ENCODE measurements at regions not wholly inside any gene's neighbourhood (a gene's known extent, or its start where the extent isn't known, plus 50 kb on each side); places are given as distances from the start of the nearest gene placed in this dataset.
A peak's percentile ranks its signal among the peaks of the same experiment; 100 is the strongest.

DNA sequence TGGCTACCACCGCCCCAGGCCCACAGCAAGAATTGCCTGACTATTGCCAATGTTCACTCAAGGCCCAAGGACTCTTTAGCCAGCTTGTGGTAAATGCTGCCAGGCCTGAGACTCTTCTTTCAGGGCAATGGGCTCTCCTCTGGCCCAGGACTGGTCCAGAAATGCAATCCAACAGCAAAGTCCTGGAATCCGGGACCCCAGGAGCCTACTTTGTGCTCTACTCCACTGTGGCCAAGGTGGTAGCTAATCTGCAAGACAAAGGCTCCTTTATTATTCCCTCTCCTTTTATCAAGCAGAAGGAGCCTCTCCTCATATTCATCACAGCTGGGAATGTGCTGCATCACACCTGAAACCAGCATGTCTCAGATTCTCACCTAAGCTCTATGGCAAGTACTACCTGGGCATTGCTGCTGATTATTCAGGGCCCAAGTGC is 107.6 kb upstream of the PRSS58 start:
- no peak overlapping the region for H3K4me3 ChIP-seq (ENCODE audit: control insufficient read depth, low read depth, low read length)
- no peak for DNase-seq (ENCODE audit: low read depth)
- TF ChIP-seq, protein P1, sequence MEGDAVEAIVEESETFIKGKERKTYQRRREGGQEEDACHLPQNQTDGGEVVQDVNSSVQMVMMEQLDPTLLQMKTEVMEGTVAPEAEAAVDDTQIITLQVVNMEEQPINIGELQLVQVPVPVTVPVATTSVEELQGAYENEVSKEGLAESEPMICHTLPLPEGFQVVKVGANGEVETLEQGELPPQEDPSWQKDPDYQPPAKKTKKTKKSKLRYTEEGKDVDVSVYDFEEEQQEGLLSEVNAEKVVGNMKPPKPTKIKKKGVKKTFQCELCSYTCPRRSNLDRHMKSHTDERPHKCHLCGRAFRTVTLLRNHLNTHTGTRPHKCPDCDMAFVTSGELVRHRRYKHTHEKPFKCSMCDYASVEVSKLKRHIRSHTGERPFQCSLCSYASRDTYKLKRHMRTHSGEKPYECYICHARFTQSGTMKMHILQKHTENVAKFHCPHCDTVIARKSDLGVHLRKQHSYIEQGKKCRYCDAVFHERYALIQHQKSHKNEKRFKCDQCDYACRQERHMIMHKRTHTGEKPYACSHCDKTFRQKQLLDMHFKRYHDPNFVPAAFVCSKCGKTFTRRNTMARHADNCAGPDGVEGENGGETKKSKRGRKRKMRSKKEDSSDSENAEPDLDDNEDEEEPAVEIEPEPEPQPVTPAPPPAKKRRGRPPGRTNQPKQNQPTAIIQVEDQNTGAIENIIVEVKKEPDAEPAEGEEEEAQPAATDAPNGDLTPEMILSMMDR (conservative IDR thresholded peaks at IDR 0.05; ENCODE audit: control insufficient read depth, insufficient read depth, low read depth, low read length) = no peak

DNA sequence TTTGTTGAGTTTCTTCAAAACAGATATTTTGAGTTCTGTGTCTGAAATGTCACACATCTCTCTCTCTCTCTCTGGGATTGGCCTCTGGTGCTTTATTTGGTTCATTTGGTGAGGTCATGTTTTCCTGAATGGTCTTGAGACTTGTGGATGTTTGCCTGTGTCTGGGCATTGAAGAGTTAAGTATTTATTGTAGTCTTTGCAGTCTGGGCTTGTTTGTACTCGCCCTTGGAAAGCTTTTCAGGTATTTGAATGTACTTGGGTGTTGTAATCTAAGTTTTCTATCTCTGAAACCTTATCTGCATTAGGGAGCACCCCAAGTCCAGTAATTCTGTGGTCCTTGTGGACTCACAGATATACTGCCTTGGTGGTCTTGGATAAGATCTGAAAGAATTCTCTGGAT is 106.7 kb upstream of the PRSS58 start:
- TF ChIP-seq, protein P1 (conservative IDR thresholded peaks at IDR 0.05; ENCODE audit: control insufficient read depth, insufficient read depth, low read depth, low read length) = no peak
- DNase-seq (ENCODE audit: low read depth) = no peak
- H3K4me3 ChIP-seq (ENCODE audit: control insufficient read depth, low read depth, low read length) = no peak overlapping the region

GRCh38 chr7:142362349-142362748 is 104.5 kb upstream of the PRSS58 start:
- TF ChIP-seq, protein P1 (conservative IDR thresholded peaks at IDR 0.05; ENCODE audit: control insufficient read depth, insufficient read depth, low read depth, low read length) = no peak
- H3K4me3 ChIP-seq (ENCODE audit: control insufficient read depth, low read depth, low read length) = no peak overlapping the region
- DNase-seq (ENCODE audit: low read depth) = no peak

- no peak overlapping the region for H3K4me3 ChIP-seq (ENCODE audit: control insufficient read depth, low read depth, low read length)
- TF ChIP-seq, protein P1 (conservative IDR thresholded peaks at IDR 0.05; ENCODE audit: control insufficient read depth, insufficient read depth, low read depth, low read length) = no peak
- peak; percentile 67 for DNase-seq (ENCODE audit: low read depth)
Measured at GRCh38 chr7:142359694-142360279, 101.9 kb upstream of the PRSS58 start.

- DNase-seq (ENCODE audit: low read depth) = peak; percentile 87
- TF ChIP-seq, protein P1 (conservative IDR thresholded peaks at IDR 0.05; ENCODE audit: control insufficient read depth, insufficient read depth, low read depth, low read length) = peak; percentile 83
Measured at GRCh38 chr7:142357953-142358520, 100.2 kb upstream of the PRSS58 start.

DNA sequence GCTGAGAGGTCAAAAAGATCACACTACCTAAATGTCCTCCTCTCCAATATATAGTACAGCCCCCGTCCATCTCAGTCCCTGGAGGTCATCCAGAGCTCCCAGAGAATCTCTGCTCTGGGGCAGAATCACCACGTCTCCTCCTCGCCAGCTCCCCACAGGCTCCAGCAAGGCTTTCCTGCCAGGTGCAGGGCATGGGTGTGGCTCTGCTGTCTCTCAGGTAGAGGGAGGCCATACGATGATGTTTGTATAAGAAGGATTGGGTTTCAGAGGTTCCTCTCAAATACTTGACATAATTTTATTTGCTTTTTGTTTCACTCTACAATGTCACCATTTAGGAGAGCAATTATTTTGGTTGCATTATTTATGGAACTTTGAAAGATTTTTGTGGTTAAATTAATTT is 98.3 kb upstream of the PRSS58 start:
- DNase-seq (ENCODE audit: low read depth) = no peak
- no peak overlapping the region for H3K4me3 ChIP-seq (ENCODE audit: control insufficient read depth, low read depth, low read length)
- TF ChIP-seq, protein P1 (conservative IDR thresholded peaks at IDR 0.05; ENCODE audit: control insufficient read depth, insufficient read depth, low read depth, low read length) = no peak

More at GRCh38 chr7:142357953-142358520, 100.2 kb upstream of the PRSS58 start:
- no peak overlapping the region for H3K4me3 ChIP-seq (ENCODE audit: control insufficient read depth, low read depth, low read length)
